ENCODE measurements at regions not wholly inside any gene's neighbourhood (a gene's known extent, or its start where the extent isn't known, plus 50 kb on each side); places are given as distances from the start of the nearest gene placed in this dataset.

- Histone ChIP-seq H3K4me3 (ENCODE audit: extremely low read depth in 1 of 4, insufficient read depth in 2 of 4, low read depth in 3 of 4, low read length in 4 of 4) (no peak overlapping the region), H3K4ac (replicated peaks; ENCODE audit: insufficient read length, low read depth, low read length) (no peak overlapping the region), H2BK20ac (ENCODE audit: low read length) (no peak overlapping the region), H4K5ac (ENCODE audit: insufficient read length, low read depth, low read length) (no peak overlapping the region), H3K27me3 (replicated peaks in 1 of 4; ENCODE audit: control insufficient read depth in 3 of 4, extremely low read depth in 1 of 4, insufficient read depth in 3 of 4, low read length in 3 of 4) (no peaks in the 10 kb centered on the region), H3K14ac (ENCODE audit: insufficient read length) (no peak overlapping the region), H3K27ac (ENCODE audit: low read depth, low read length) (no peak overlapping the region), H3K9ac (replicated peaks in 1 of 4; ENCODE audit: extremely low read depth in 1 of 4, low read depth in 3 of 4, low read length in 3 of 4) (no peak overlapping the region), H3K23me2 (ENCODE audit: low read depth, low read length) (no peaks in the 10 kb centered on the region), H2BK120ac (replicated peaks; ENCODE audit: low read depth, low read length) (no peak overlapping the region), H3K9me3 (ENCODE audit: insufficient read depth in 2 of 2, low read depth in 1 of 2, low read length in 1 of 2) (peaks cover 0 to 9% of the 10 kb centered on the region in 2 experiments; a peak in 1 of 4 replicates), H4K8ac (ENCODE audit: extremely low read depth, insufficient read depth, low read length) (no peak overlapping the region), H3K4me1 (replicated peaks in 1 of 4; ENCODE audit: control insufficient read depth in 3 of 4, insufficient read depth in 4 of 4, low read length in 3 of 4) (no peaks in the 10 kb centered on the region), H2BK5ac (ENCODE audit: low read depth, low read length) (no peak overlapping the region), H3K4me2 (ENCODE audit: insufficient read depth in 1 of 2, low read depth in 2 of 2, low read length in 2 of 2) (no peak overlapping the region), H4K20me1 (replicated peaks in 1 of 2; ENCODE audit: control insufficient read depth in 1 of 2, insufficient read depth in 2 of 2, low read length in 2 of 2) (no peaks in the 10 kb centered on the region), H2BK12ac (ENCODE audit: low read depth, low read length) (no peak overlapping the region), H2AK5ac (ENCODE audit: low read depth, low read length) (no peak overlapping the region), H2BK15ac (ENCODE audit: low read length) (no peak overlapping the region), H3K36me3 (ENCODE audit: control insufficient read depth in 2 of 4, insufficient read depth in 4 of 4, low read length in 3 of 4) (no peaks in the 10 kb centered on the region; a peak in 1 of 8 replicates), H3K56ac (replicated peaks; ENCODE audit: insufficient read length, low read depth, low read length) (no peak overlapping the region), H3K79me1 (ENCODE audit: low read depth, low read length) (no peaks in the 10 kb centered on the region), H3K18ac (ENCODE audit: extremely low read depth, low read length) (no peak overlapping the region), H4K91ac (replicated peaks; ENCODE audit: insufficient read length, low read length) (no peak overlapping the region), H3K23ac (ENCODE audit: insufficient read length) (no peak overlapping the region), H3K79me2 (ENCODE audit: control insufficient read depth in 1 of 2, insufficient read depth in 2 of 2, low read length in 2 of 2) (no peaks in the 10 kb centered on the region), H2AFZ (ENCODE audit: low read length) (no peak overlapping the region)
- WGBS, 2 experiments (ENCODE audit: extremely low coverage in 1 of 2, insufficient coverage in 1 of 2, insufficient read length in 1 of 2, insufficient replicate concordance in 2 of 2, low coverage in 1 of 2, low lambda C conversion rate in 2 of 2, missing lambda C conversion rate in 1 of 2), result 91% methylated on average over 2 of the region's 2 CpGs; no CpG with 5 or more reads in 1 of the 2 experiments
- CTCF ChIA-PET (ENCODE audit: partially characterized antibody), result no interaction called here
- DNase-seq (ENCODE audit: low read depth in 1 of 2, low spot score in 2 of 2), result no peak
- POLR2A ChIA-PET (ENCODE audit: partially characterized antibody), result no interaction called here
- TF ChIP-seq SRF (IDR thresholded peaks at IDR 0.05; ENCODE audit: low read depth, low read length) (peak; percentile 75; the same call in 1 of the 2 replicates), HDAC6 (IDR thresholded peaks at IDR 0.05; ENCODE audit: low read depth, low read length) (no peak)
- FAIRE-seq, result no peak
Observed at GRCh38 chr4:175090116-175090515, 172.0 kb downstream of the ADAM29 start.

All from H1 (cell line).